Hypothalamus (tissue), 51 donors: ENCODE measurements at regions not wholly inside any gene's neighbourhood (a gene's known extent, or its start where the extent isn't known, plus 50 kb on each side); places are given as distances from the start of the nearest gene placed in this dataset.
"Not testable (repeated sequence)": the region's sequence is repeated elsewhere in the genome, so short reads cannot be mapped to it uniquely, and the experiment has no call there.

ENCODE experiments used
- DNase-seq, 51 donors: peaks; one replicate each; lab custom pipeline; 2025; lab: John Stamatoyannopoulos, UW

- DNase-seq = no peak
Measured at GRCh38 chr3:197431346-197431910, 124.3 kb downstream of the BDH1 start.

- DNase-seq = no peak
Measured at GRCh38 chr3:197430934-197431333, 124.8 kb downstream of the BDH1 start.

- DNase-seq = no peak
Measured at GRCh38 chr3:197430502-197430901, 125.3 kb downstream of the BDH1 start.

- no peak for DNase-seq
Measured at GRCh38 chr3:197428952-197429351, 126.8 kb downstream of the BDH1 start.

GRCh38 chr3:197428117-197428801 lies 127.5 kb downstream of the BDH1 start:
- no peak for DNase-seq

GRCh38 chr3:197427021-197427420 lies 128.6 kb upstream of the DLG1 start:
- DNase-seq = no peak

GRCh38 chr3:197426121-197426566 lies 127.7 kb upstream of the DLG1 start:
- DNase-seq = no peak

- DNase-seq = no peak
Measured at GRCh38 chr3:197425485-197426120, 127.2 kb upstream of the DLG1 start.

GRCh38 chr3:197424674-197425484 lies 126.5 kb upstream of the DLG1 start:
- DNase-seq = no peak

GRCh38 chr3:197424266-197424665 lies 125.9 kb upstream of the DLG1 start:
- no peak for DNase-seq

GRCh38 chr3:197423376-197423775 lies 125.0 kb upstream of the DLG1 start:
- no peak for DNase-seq

- no peak for DNase-seq
Measured at GRCh38 chr3:197422506-197422905, 124.1 kb upstream of the DLG1 start.

GRCh38 chr3:197421021-197421420 lies 122.6 kb upstream of the DLG1 start:
- DNase-seq = no peak

GRCh38 chr3:197420566-197420965 lies 122.2 kb upstream of the DLG1 start:
- DNase-seq = no peak

- no peak for DNase-seq
Measured at GRCh38 chr3:197420115-197420514, 121.7 kb upstream of the DLG1 start.

- no peak for DNase-seq
Measured at GRCh38 chr3:197419696-197420095, 121.3 kb upstream of the DLG1 start.

GRCh38 chr3:197417911-197418618 lies 119.7 kb upstream of the DLG1 start:
- DNase-seq = no peak

- no peak for DNase-seq
Measured at GRCh38 chr3:197417441-197417840, 119.0 kb upstream of the DLG1 start.

GRCh38 chr3:197411899-197412298 lies 113.5 kb upstream of the DLG1 start:
- not testable (repeated sequence) for DNase-seq

- DNase-seq = not testable (repeated sequence)
Measured at GRCh38 chr3:197410170-197410569, 111.8 kb upstream of the DLG1 start.
